GM23248 (cell line): ENCODE measurements at regions not wholly inside any gene's neighbourhood (a gene's known extent, or its start where the extent isn't known, plus 50 kb on each side); places are given as distances from the start of the nearest gene placed in this dataset.
"Not testable (repeated sequence)": the region's sequence is repeated elsewhere in the genome, so short reads cannot be mapped to it uniquely, and the experiment has no call there.

ENCODE experiments used
- DNase-seq: peaks from one replicate; pipeline ENCODE4 v3.0.0-alpha.2; 2015
- H2AFZ ChIP-seq: fragments of 200-600 bp; sonication (generic); 2 replicates; pipeline ENCODE4 v1.6.1; 2016; ENCODE audit warnings: antibody characterized with exemption
- H3F3A ChIP-seq: fragments of 200-600 bp; sonication (generic); 2 replicates; pipeline ENCODE4 v1.6.1; 2016; ENCODE audit warnings: mild to moderate bottlenecking, antibody characterized with exemption, mixed run types; ENCODE audit not compliant: insufficient read depth
- H3K27ac ChIP-seq: fragments of 200-600 bp; sonication (generic); 2 replicates; pipeline ENCODE4 v1.5.1; 2016; ENCODE audit warnings: mild to moderate bottlenecking
- H3K27me3 ChIP-seq: fragments of 200-600 bp; sonication (generic); replicated peaks from 2 replicates; pipeline ENCODE4 v1.6.1; 2016; ENCODE audit warnings: mild to moderate bottlenecking; ENCODE audit not compliant: insufficient read depth
- H3K36me3 ChIP-seq: fragments of 200-600 bp; sonication (generic); 2 replicates; pipeline ENCODE4 v1.6.1; 2016; ENCODE audit warnings: low read depth, mild to moderate bottlenecking
- H3K4me1 ChIP-seq: fragments of 200-600 bp; sonication (generic); 2 replicates; pipeline ENCODE4 v1.6.1; 2016; ENCODE audit warnings: mild to moderate bottlenecking; ENCODE audit not compliant: insufficient read depth
- H3K4me2 ChIP-seq: fragments of 200-600 bp; sonication (generic); one replicate; pipeline ENCODE4 v1.6.1; 2016; ENCODE audit warnings: mild to moderate bottlenecking; ENCODE audit not compliant: unreplicated experiment
- H3K4me3 ChIP-seq: fragments of 200-600 bp; sonication (generic); 2 replicates; pipeline ENCODE4 v1.5.1; 2016; ENCODE audit warnings: mild to moderate bottlenecking
- H3K79me2 ChIP-seq: fragments of 200-600 bp; sonication (generic); 2 replicates; pipeline ENCODE4 v1.6.1; 2016; ENCODE audit warnings: mild to moderate bottlenecking; ENCODE audit not compliant: insufficient read depth
- H3K9ac ChIP-seq: fragments of 200-600 bp; sonication (generic); 2 replicates; pipeline ENCODE4 v1.6.1; 2016; ENCODE audit warnings: mild to moderate bottlenecking
- H3K9me2 ChIP-seq: fragments of 200-600 bp; sonication (generic); 2 replicates; pipeline ENCODE4 v1.6.1; 2016; ENCODE audit warnings: mixed run types, mild to moderate bottlenecking, moderate library complexity; ENCODE audit not compliant: insufficient read depth
- H3K9me3 ChIP-seq: fragments of 200-600 bp; sonication (generic); one replicate; pipeline ENCODE4 v1.6.1; 2017; ENCODE audit warnings: low read depth
- H4K20me1 ChIP-seq: fragments of 200-600 bp; sonication (generic); 2 replicates; pipeline ENCODE4 v1.6.0; 2016; ENCODE audit not compliant: insufficient read depth
- EZH2 ChIP-seq: fragments of 200-600 bp; sonication (generic); IDR thresholded peaks from 2 replicates; pipeline ENCODE4 v1.6.1; 2018; ENCODE audit warnings: antibody characterized with exemption, mild to moderate bottlenecking; ENCODE audit not compliant: insufficient read depth, poor library complexity, severe bottlenecking
- EZH2phosphoT487 ChIP-seq: fragments of 200-600 bp; sonication (generic); IDR thresholded peaks from 2 replicates; pipeline ENCODE4 v1.6.1; 2018; ENCODE audit warnings: antibody characterized with exemption, moderate library complexity, mild to moderate bottlenecking, low read depth; ENCODE audit not compliant: insufficient read depth
- WGBS, 2 experiments: methylation state at CpG; one replicate each; pipeline ENCODE4 v1.1.6; 2015 to 2017; ENCODE audit warnings: low lambda C conversion rate in 2 of 2, low coverage in 1 of 2; ENCODE audit errors: missing lambda C conversion rate in 2 of 2; 5-methylcytosine and 5-hydroxymethylcytosine counted together
- in situ Hi-C: fragments of 300-500 bp; cut with MboI; formaldehyde crosslinking; loops from 2 replicates; pipeline ENCODE4 v1.15.0; 2020

- H3K27ac ChIP-seq, H3K27me3 ChIP-seq, H3K9ac ChIP-seq, H3K9me2 ChIP-seq, H3F3A ChIP-seq, H3K9me3 ChIP-seq, H3K79me2 ChIP-seq, DNase-seq, H3K4me3 ChIP-seq, in situ Hi-C loops, H4K20me1 ChIP-seq, H2AFZ ChIP-seq, H3K4me1 ChIP-seq, H3K36me3 ChIP-seq: not testable (repeated sequence)
- 3 to 5% methylated on average over 12 to 28 of the region's 29 CpGs for WGBS, 2 experiments
- peak; percentile 88 for TF ChIP-seq EZH2
- TF ChIP-seq EZH2phosphoT487 = peak; percentile 82; the same call in 1 of the 2 replicates
- peak overlapping the region; percentile 57 for H3K4me2 ChIP-seq
Measured at GRCh38 chr2:90322982-90323381, 1631.5 kb downstream of the RPIA start.

- H3K27me3 ChIP-seq, H3K4me3 ChIP-seq, H4K20me1 ChIP-seq, H3K79me2 ChIP-seq, H3F3A ChIP-seq, H3K9ac ChIP-seq, H3K4me2 ChIP-seq, H3K9me2 ChIP-seq, in situ Hi-C loops, H3K27ac ChIP-seq, H3K9me3 ChIP-seq, H3K36me3 ChIP-seq, H3K4me1 ChIP-seq, H2AFZ ChIP-seq: not testable (repeated sequence)
- 2% methylated on average over 71 of the region's 134 CpGs; no CpG with 5 or more reads in 1 of the 2 experiments for WGBS, 2 experiments
- peak; percentile 10 for DNase-seq
Measured at GRCh38 chr2:90323612-90324558, 1632.4 kb downstream of the RPIA start.

GRCh38 chr2:90324672-90325071 is 1633.2 kb downstream of the RPIA start:
- not testable (repeated sequence) for H3K9me2 ChIP-seq
- 2% methylated on average over 35 of the region's 59 CpGs; no CpG with 5 or more reads in 1 of the 2 experiments for WGBS, 2 experiments

GRCh38 chr2:90325796-90326353 is 1634.4 kb downstream of the RPIA start:
- H3K79me2 ChIP-seq, H2AFZ ChIP-seq, H3K27me3 ChIP-seq, H3K4me1 ChIP-seq, H3K27ac ChIP-seq, in situ Hi-C loops, H3K9me3 ChIP-seq, H3F3A ChIP-seq, H3K9me2 ChIP-seq, H3K36me3 ChIP-seq, H3K4me3 ChIP-seq, H3K9ac ChIP-seq, H3K4me2 ChIP-seq, H4K20me1 ChIP-seq, DNase-seq: not testable (repeated sequence)
- WGBS, 2 experiments = 0 to 6% methylated on average over 9 to 61 of the region's 74 CpGs
- TF ChIP-seq EZH2 = peak; percentile 10

More at GRCh38 chr2:90324672-90325071, 1633.2 kb downstream of the RPIA start:
- H3K4me3 ChIP-seq, H3K79me2 ChIP-seq, H4K20me1 ChIP-seq, H3K4me1 ChIP-seq, H3K27ac ChIP-seq, H2AFZ ChIP-seq, H3F3A ChIP-seq, H3K9ac ChIP-seq, DNase-seq, H3K9me3 ChIP-seq, H3K27me3 ChIP-seq, H3K4me2 ChIP-seq, in situ Hi-C loops, H3K36me3 ChIP-seq: not testable (repeated sequence)
- TF ChIP-seq EZH2phosphoT487 (peak; percentile 52; the same call in 1 of the 2 replicates), EZH2 (peak; percentile 39)

- H3K9me2 ChIP-seq, DNase-seq, H3K4me2 ChIP-seq, H4K20me1 ChIP-seq, H3K9ac ChIP-seq, H3K79me2 ChIP-seq, H3K27ac ChIP-seq, H3K4me1 ChIP-seq, H3K9me3 ChIP-seq, H3K27me3 ChIP-seq, H3K4me3 ChIP-seq, H3F3A ChIP-seq, in situ Hi-C loops, H2AFZ ChIP-seq, H3K36me3 ChIP-seq: not testable (repeated sequence)
- 45 to 53% methylated on average over 7 to 8 of the region's 9 CpGs for WGBS, 2 experiments
Measured at GRCh38 chr2:90355546-90355945, 1664.1 kb downstream of the RPIA start.

- H3K27me3 ChIP-seq, H3F3A ChIP-seq, H3K27ac ChIP-seq, H3K9me2 ChIP-seq, in situ Hi-C loops, H3K4me3 ChIP-seq, H4K20me1 ChIP-seq, H2AFZ ChIP-seq, H3K4me1 ChIP-seq, H3K79me2 ChIP-seq, H3K9ac ChIP-seq, H3K36me3 ChIP-seq, H3K9me3 ChIP-seq, H3K4me2 ChIP-seq, DNase-seq: not testable (repeated sequence)
- WGBS, 2 experiments = 46 to 49% methylated on average over 9 to 11 of the region's 15 CpGs
Measured at GRCh38 chr2:90359344-90359743, 1667.9 kb downstream of the RPIA start.
